PC-9 (cell line): ENCODE measurements at regions not wholly inside any gene's neighbourhood (a gene's known extent, or its start where the extent isn't known, plus 50 kb on each side); places are given as distances from the start of the nearest gene placed in this dataset.
"Not testable (repeated sequence)": the region's sequence is repeated elsewhere in the genome, so short reads cannot be mapped to it uniquely, and the experiment has no call there.

Source experiments
- BruUV-seq: library from RNA; stranded (reverse); fragments of 400-500 nt; replicated peaks from 2 replicates; lab custom pipeline; 2021; lab: Mats Ljungman, UMichigan
- CTCF ChIA-PET: fragments of 300-600 bp; sonication (Branson Sonifier 250); formaldehyde crosslinking; loops from one replicate; lab custom pipeline; 2022; ENCODE audit warnings: antibody characterized with exemption; lab: Charles Lee
- POLR2A ChIA-PET: fragments of 300-600 bp; sonication (Branson Sonifier 250); formaldehyde crosslinking; loops from one replicate; lab custom pipeline; 2022; ENCODE audit warnings: antibody characterized with exemption; ENCODE audit not compliant: unreplicated experiment; lab: Charles Lee
- DNase-seq, 2 experiments: peaks; one replicate each; pipeline versions ENCODE4 v3.0.0 to v3.0.0-alpha.2; 2015 to 2022; ENCODE audit warnings: mixed read lengths in 1 of 2
- H2AFZ ChIP-seq: fragments of 200-600 bp; sonication (generic); 2 replicates; pipeline ENCODE4 v1.8.1; 2017; ENCODE audit warnings: antibody characterized with exemption
- H3F3A ChIP-seq: fragments of 200-600 bp; sonication (generic); 2 replicates; pipeline ENCODE4 v1.8.1; 2017; ENCODE audit warnings: antibody characterized with exemption, mild to moderate bottlenecking, low read depth; ENCODE audit not compliant: insufficient read depth
- H3K27ac ChIP-seq: fragments of 200-600 bp; sonication (generic); 2 replicates; pipeline ENCODE4 v1.6.1; 2016; ENCODE audit warnings: mixed run types
- H3K27me3 ChIP-seq: fragments of 200-600 bp; sonication (generic); 2 replicates; pipeline ENCODE4 v1.6.1; 2016; ENCODE audit warnings: low read depth, mixed run types; ENCODE audit not compliant: insufficient read depth
- H3K36me3 ChIP-seq: fragments of 200-600 bp; sonication (generic); 2 replicates; pipeline ENCODE4 v1.6.1; 2016; ENCODE audit warnings: low read depth, mixed run types
- H3K4me1 ChIP-seq: fragments of 200-600 bp; sonication (generic); replicated peaks from 2 replicates; pipeline ENCODE4 v1.6.1; 2016; ENCODE audit warnings: mixed run types; ENCODE audit not compliant: insufficient read depth
- H3K4me2 ChIP-seq: fragments of 200-600 bp; sonication (generic); 2 replicates; pipeline ENCODE4 v1.6.1; 2017; ENCODE audit warnings: mixed run types
- H3K4me3 ChIP-seq: fragments of 200-600 bp; sonication (generic); 2 replicates; pipeline ENCODE4 v1.6.1; 2016; ENCODE audit warnings: mixed run types
- H3K79me2 ChIP-seq: fragments of 200-600 bp; sonication (generic); 2 replicates; pipeline ENCODE4 v1.6.1; 2017; ENCODE audit warnings: low read depth, mixed run types
- H3K9me2 ChIP-seq: fragments of 200-600 bp; sonication (generic); 2 replicates; pipeline ENCODE4 v1.8.1; 2017; ENCODE audit warnings: mild to moderate bottlenecking; ENCODE audit not compliant: insufficient read depth
- H3K9me3 ChIP-seq: fragments of 200-600 bp; sonication (generic); 2 replicates; pipeline ENCODE4 v1.8.1; 2016; ENCODE audit warnings: low read depth; ENCODE audit not compliant: insufficient read depth
- H4K20me1 ChIP-seq: fragments of 200-600 bp; sonication (generic); 2 replicates; pipeline ENCODE4 v1.8.1; 2017; ENCODE audit not compliant: insufficient read depth
- EZH2 ChIP-seq: fragments of 200-600 bp; sonication (generic); IDR thresholded peaks from 2 replicates; pipeline ENCODE4 v1.8.0; 2017; ENCODE audit warnings: antibody characterized with exemption, low read depth
- intact Hi-C: fragments of 100-400 bp; cut with micrococcal nuclease; formaldehyde crosslinking; loops from one replicate; pipeline ENCODE4 v1.10.0; 2022; ENCODE audit not compliant: unreplicated experiment
- TF ChIP-seq, protein P1 (sequence below): fragments of 200-600 bp; sonication (generic); conservative IDR thresholded peaks from 2 replicates; pipeline ENCODE4 v1.6.1; 2017; ENCODE audit warnings: mixed run types, antibody characterized with exemption, mild to moderate bottlenecking, moderate library complexity

DNA sequence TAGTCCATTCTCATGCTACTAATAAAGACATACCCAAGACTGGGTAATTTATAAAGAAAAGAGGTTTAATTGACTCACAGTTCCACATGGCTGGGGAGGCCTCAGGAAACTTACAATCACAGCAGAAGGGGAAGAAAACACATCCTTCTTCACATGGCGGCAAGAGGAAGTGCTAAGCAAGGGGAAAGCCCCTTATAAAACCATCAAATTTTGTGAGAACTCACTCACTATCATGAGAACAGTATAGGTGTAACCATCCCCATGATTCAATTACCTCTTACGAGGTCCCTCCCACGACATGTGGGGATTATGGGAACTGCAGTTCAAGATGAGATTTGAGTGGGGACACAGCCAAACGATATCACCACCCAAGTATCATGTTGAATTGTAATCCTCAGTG is 52.7 kb upstream of the FOXO6 start:
- H3K4me1 ChIP-seq, BruUV-seq, CTCF ChIA-PET, H3K4me2 ChIP-seq, H3K27me3 ChIP-seq, POLR2A ChIA-PET, H3K4me3 ChIP-seq, H3K79me2 ChIP-seq, intact Hi-C loops, H3F3A ChIP-seq, H2AFZ ChIP-seq, H3K27ac ChIP-seq, H3K9me3 ChIP-seq, DNase-seq, H3K9me2 ChIP-seq, H3K36me3 ChIP-seq, H4K20me1 ChIP-seq: not testable (repeated sequence)

DNA sequence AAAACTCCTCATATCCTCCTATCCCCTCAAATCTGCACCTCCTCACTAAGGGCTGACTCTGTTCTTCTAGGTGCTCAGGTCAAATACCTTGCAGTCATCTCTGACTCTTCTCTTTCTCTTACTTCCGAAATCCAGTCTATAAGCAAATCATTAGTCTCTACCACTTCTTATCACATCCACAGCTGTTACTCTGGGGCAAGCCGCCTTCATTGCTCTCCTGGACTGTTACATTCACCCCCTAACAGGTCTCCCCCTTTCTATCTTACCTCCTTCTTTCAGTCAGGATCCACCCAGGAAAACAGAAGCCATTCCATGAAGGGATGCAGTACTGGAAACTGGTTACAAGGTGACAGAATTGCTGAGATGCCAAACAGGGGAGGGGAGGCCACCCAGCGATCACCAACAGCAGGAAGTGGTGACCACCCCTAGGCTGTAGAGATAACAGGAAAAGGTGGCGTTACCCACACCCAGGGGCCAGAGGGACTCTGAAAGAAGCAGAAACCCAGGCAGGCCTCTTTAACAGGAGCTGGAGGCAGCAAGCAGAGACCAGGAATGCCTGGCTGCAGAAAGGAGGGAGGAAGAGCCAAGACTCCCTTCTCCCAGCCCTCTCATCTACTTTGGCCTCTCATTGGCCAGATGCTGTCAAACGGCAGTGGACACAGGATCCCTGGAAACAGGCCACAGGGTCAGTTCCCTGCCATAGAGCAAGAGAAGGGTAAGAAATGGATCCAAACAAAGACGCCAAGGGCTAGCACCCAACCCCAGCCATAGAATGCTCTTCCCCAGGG is 55.5 kb upstream of the FOXO6 start:
- no peak overlapping the region for H3K4me2 ChIP-seq
- no peak overlapping the region for H3K27ac ChIP-seq
- H2AFZ ChIP-seq = no peak overlapping the region
- H3K4me3 ChIP-seq = no peak overlapping the region
- BruUV-seq = no TSS peak
- H3K4me1 ChIP-seq = no peaks in the 10 kb centered on the region
- H3K9me3 ChIP-seq = no peaks in the 10 kb centered on the region
- H3K36me3 ChIP-seq = no peaks in the 10 kb centered on the region
- POLR2A ChIA-PET = no interaction called here
- DNase-seq = no peak
- peaks cover 19% of the 10 kb centered on the region; the same call in 1 of the 2 replicates for H3K27me3 ChIP-seq
- H3K9me2 ChIP-seq = no peaks in the 10 kb centered on the region
- TF ChIP-seq EZH2 = no peak
- TF ChIP-seq, protein P1, sequence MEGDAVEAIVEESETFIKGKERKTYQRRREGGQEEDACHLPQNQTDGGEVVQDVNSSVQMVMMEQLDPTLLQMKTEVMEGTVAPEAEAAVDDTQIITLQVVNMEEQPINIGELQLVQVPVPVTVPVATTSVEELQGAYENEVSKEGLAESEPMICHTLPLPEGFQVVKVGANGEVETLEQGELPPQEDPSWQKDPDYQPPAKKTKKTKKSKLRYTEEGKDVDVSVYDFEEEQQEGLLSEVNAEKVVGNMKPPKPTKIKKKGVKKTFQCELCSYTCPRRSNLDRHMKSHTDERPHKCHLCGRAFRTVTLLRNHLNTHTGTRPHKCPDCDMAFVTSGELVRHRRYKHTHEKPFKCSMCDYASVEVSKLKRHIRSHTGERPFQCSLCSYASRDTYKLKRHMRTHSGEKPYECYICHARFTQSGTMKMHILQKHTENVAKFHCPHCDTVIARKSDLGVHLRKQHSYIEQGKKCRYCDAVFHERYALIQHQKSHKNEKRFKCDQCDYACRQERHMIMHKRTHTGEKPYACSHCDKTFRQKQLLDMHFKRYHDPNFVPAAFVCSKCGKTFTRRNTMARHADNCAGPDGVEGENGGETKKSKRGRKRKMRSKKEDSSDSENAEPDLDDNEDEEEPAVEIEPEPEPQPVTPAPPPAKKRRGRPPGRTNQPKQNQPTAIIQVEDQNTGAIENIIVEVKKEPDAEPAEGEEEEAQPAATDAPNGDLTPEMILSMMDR = no peak
- no peaks in the 10 kb centered on the region for H3K79me2 ChIP-seq
- H4K20me1 ChIP-seq = no peaks in the 10 kb centered on the region
- CTCF ChIA-PET = no interaction called here
- no peaks in the 10 kb centered on the region for H3F3A ChIP-seq
- intact Hi-C loops = no loop called here

DNA sequence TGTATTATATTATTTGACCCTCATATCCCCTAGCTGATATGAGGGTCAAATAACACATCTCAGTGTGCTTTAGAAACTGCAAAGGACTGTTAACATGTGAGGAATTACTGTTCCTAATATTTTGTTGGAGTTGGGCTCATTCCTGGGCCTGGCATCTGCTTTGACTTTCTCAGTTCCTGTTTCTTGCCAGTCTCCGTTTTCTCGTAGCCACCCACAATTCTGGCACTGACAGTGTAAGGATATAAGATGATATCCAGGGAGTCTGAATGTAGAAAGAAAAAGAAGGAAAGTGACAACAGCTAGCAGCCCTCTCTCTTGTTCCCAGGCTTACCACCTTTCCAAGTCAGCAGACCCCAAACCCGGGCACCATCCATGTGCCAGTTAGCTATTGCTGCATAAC is 54.4 kb upstream of the SCMH1 start:
- Histone ChIP-seq H4K20me1 (no peaks in the 10 kb centered on the region), H3K4me2 (no peak overlapping the region), H3K4me3 (no peak overlapping the region), H2AFZ (no peak overlapping the region), H3K27me3 (peaks cover 20% of the 10 kb centered on the region; the same call in 1 of the 2 replicates), H3K79me2 (no peaks in the 10 kb centered on the region), H3K27ac (no peak overlapping the region), H3F3A (no peaks in the 10 kb centered on the region), H3K9me3 (no peaks in the 10 kb centered on the region), H3K9me2 (no peaks in the 10 kb centered on the region), H3K36me3 (no peaks in the 10 kb centered on the region), H3K4me1 (no peaks in the 10 kb centered on the region)
- intact Hi-C loops = no loop called here
- CTCF ChIA-PET = no interaction called here
- TF ChIP-seq EZH2 = no peak
- TF ChIP-seq, protein P1 = no peak
- BruUV-seq = no TSS peak
- POLR2A ChIA-PET = no interaction called here
- DNase-seq = no peak

DNA sequence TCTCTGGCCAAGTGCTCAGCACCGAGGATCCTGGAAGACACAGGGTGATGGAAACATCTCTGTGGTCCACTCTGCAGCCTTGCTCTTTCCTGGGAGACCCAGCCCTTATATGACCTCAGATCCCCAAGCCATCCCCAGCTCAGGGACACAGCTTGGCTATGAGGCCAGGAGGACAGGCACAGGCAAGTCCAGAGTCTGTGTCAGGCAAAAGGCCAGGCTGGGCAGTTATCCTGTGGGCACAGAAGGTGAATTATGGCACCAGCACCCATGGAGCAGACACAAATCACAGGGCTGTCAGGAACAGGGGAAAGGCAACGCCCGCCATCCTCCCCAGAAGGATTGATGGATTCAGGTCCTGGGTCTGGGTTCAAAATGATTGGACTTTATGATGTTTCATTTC is 52.1 kb upstream of the SCMH1 start:
- intact Hi-C loops = no loop called here
- Histone ChIP-seq H3K36me3 (no peaks in the 10 kb centered on the region), H3K4me3 (no peak overlapping the region), H3K9me2 (no peaks in the 10 kb centered on the region), H2AFZ (no peak overlapping the region), H3K27me3 (peaks cover 33% of the 10 kb centered on the region), H3K4me2 (no peak overlapping the region), H3K27ac (no peak overlapping the region), H3K4me1 (no peaks in the 10 kb centered on the region), H3K9me3 (no peaks in the 10 kb centered on the region), H4K20me1 (no peaks in the 10 kb centered on the region), H3F3A (no peaks in the 10 kb centered on the region), H3K79me2 (no peaks in the 10 kb centered on the region)
- DNase-seq = no peak
- CTCF ChIA-PET = no interaction called here
- POLR2A ChIA-PET = no interaction called here
- BruUV-seq = no TSS peak
- no peak for TF ChIP-seq EZH2
